ENCODE measurements at regions not wholly inside any gene's neighbourhood (a gene's known extent, or its start where the extent isn't known, plus 50 kb on each side); places are given as distances from the start of the nearest gene placed in this dataset.

GRCh38 chr2:236692937-236693336, 123.3 kb downstream of the ACKR3 start:
- TF ChIP-seq CTCF (conservative IDR thresholded peaks at IDR 0.05) = no peak
- H3K27ac ChIP-seq = no peak overlapping the region

- no peak overlapping the region for H3K27ac ChIP-seq
- TF ChIP-seq CTCF (conservative IDR thresholded peaks at IDR 0.05) = no peak
Measured at GRCh38 chr2:236693531-236693930, 123.9 kb downstream of the ACKR3 start.

GRCh38 chr2:236694146-236694888, 124.7 kb downstream of the ACKR3 start:
- H3K27ac ChIP-seq = no peak overlapping the region

GRCh38 chr2:236696834-236697233, 127.2 kb downstream of the ACKR3 start:
- TF ChIP-seq CTCF (conservative IDR thresholded peaks at IDR 0.05) = no peak
- H3K27ac ChIP-seq = no peak overlapping the region

More at GRCh38 chr2:236694146-236694888, 124.7 kb downstream of the ACKR3 start:
- no peak for TF ChIP-seq CTCF (conservative IDR thresholded peaks at IDR 0.05)

GRCh38 chr2:236698016-236698627, 128.5 kb downstream of the ACKR3 start:
- H3K27ac ChIP-seq = no peak overlapping the region
- no peak for TF ChIP-seq CTCF (conservative IDR thresholded peaks at IDR 0.05)

GRCh38 chr2:236700703-236701102, 131.1 kb downstream of the ACKR3 start:
- no peak overlapping the region for H3K27ac ChIP-seq
- no peak for TF ChIP-seq CTCF (conservative IDR thresholded peaks at IDR 0.05)

- no peak overlapping the region for H3K27ac ChIP-seq
- TF ChIP-seq CTCF (conservative IDR thresholded peaks at IDR 0.05) = no peak
Measured at GRCh38 chr2:236702657-236703372, 133.2 kb downstream of the ACKR3 start.

All from VCaP (cell line).